HG03521 (cell line): ENCODE measurements at regions not wholly inside any gene's neighbourhood (a gene's known extent, or its start where the extent isn't known, plus 50 kb on each side); places are given as distances from the start of the nearest gene placed in this dataset.
"Not testable (repeated sequence)": the region's sequence is repeated elsewhere in the genome, so short reads cannot be mapped to it uniquely, and the experiment has no call there.

Experiments used
- ATAC-seq: cut with Tn5 transposase; IDR thresholded peaks from one replicate; pipeline ENCODE4 v1.9.1; 2021; ENCODE audit warnings: mild to moderate bottlenecking, moderate library complexity; ENCODE audit not compliant: unreplicated experiment

- ATAC-seq: no peak
Observed at GRCh38 chr10:5576780-5577624, 52.2 kb downstream of the CALML3 start.

GRCh38 chr10:5580038-5580428 lies 55.3 kb downstream of the CALML3 start:
- not testable (repeated sequence) for ATAC-seq

GRCh38 chr10:5581670-5582566 lies 57.2 kb downstream of the CALML3 start:
- peak; percentile 39 for ATAC-seq

GRCh38 chr10:5582736-5583135 lies 58.0 kb downstream of the CALML3 start:
- no peak for ATAC-seq

DNA sequence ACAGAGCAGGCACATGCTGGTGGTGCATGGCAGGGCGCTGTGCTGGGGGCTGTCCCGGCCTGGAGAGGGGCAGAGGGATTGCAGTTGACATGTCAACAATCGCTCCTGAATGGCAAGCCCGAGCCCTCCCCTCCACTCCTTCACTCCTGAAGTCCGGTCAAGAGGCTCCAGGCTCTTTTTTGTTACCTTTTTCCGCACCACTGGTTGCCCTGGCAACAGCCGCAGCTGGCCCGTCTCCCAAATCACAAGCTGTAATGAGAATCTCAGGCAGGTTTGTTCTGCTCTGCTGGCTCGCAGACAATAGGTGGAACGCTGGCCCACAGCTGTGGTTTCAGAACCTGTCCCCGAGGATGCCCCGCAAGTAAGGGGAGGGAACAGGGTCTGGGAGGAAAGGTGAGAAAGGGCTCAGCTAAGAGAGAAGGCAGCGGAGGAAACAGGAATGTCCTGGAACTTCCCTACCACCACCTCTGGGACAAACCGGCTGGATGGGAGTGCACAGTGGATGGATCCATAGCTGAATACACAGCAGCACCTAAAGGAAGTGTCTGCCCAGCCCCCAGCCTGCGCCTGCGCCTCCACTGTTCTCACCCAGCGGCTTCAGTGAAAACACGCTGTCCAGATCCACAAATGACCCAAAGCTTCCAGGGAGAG lies 58.9 kb downstream of the CALML3 start:
- ATAC-seq: peak; percentile 30

DNA sequence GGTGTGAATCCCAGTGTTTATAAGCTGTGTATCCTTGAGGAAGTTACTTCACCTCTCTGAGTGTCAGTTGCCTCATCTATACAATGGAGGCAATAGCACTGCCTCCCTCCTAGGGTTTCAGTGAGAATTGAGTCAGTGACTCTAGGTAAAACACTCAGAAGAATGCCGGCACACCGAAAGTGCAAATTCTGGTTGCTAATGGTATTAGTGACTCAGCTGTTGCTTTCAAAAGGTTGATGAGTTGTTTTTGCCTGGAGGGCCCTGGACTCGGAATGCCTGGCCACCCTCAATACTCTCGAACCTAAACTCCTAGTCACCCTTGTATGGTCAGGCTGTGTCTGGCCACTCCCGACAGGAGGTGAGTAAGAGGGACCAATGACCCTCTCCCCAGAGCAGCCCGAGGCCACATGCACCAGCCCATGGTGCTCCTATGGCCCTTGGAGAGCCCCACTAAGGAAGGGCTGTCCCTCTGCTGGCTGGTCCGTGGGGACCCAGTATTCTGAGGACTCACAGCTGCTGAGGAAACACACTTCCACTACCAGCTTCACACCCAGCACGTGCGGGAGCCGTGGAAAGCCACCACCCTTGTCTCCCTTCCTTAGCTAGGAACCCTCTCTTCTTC lies 60.2 kb downstream of the CALML3 start:
- ATAC-seq: peak; percentile 59

- ATAC-seq: no peak
Observed at GRCh38 chr10:5585517-5586206, 60.9 kb downstream of the CALML3 start.

- ATAC-seq: no peak
Observed at GRCh38 chr10:5587151-5588079, 62.7 kb downstream of the CALML3 start.

- no peak for ATAC-seq
Observed at GRCh38 chr10:5588080-5588453, 63.3 kb downstream of the CALML3 start.

DNA sequence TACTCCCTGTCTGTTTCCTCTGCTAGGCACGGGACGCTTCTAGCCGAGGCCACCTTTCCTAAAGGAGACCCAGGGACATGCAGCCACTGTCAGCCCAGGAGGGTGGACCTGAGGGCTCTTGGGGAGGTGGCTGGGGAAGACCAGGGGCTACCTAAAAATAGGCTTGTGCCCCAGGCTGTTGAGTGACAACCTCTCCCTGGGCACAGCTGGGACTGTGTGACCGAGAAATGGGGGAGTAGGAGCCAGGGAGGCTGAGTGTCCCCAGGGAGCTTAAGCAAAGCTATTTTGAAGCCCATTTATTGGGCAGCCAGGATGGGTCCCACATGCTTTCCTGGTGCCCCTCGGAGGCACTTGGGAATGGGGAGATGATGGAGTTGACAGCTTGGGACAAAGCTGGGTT lies 63.8 kb downstream of the CALML3 start:
- no peak for ATAC-seq
